C4-2B (cell line): ENCODE measurements at regions not wholly inside any gene's neighbourhood (a gene's known extent, or its start where the extent isn't known, plus 50 kb on each side); places are given as distances from the start of the nearest gene placed in this dataset.

Experiments used
- ZFX ChIP-seq: fragments of 450-650 bp; IDR thresholded peaks from 2 replicates; pipeline ENCODE4 v1.6.1; 2017
- TF ChIP-seq, protein P1 (sequence below): fragments of 450-650 bp; conservative IDR thresholded peaks from 2 replicates; pipeline ENCODE4 v1.5.1; 2017; ENCODE audit warnings: mild to moderate bottlenecking

DNA sequence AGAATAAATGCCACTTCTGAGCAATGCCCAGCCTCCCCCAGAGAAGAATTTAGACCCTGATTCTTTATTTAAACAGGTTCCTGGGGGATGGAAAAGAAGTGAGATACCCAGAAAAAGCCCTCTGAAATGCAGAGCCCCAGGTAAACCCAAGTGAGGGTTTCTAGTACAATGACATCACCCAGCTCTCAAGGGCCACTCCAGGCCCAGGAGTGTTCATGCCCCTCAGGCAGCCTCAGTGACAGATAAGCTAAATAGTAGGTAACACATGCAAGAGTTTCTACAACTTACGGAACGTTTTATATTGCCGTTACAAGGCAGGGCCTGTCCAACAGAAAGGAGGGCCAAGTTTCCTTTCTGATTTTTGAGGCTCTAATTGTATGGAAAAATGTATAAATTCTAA is 683.7 kb upstream of the SALL1 start:
- TF ChIP-seq, protein P1, sequence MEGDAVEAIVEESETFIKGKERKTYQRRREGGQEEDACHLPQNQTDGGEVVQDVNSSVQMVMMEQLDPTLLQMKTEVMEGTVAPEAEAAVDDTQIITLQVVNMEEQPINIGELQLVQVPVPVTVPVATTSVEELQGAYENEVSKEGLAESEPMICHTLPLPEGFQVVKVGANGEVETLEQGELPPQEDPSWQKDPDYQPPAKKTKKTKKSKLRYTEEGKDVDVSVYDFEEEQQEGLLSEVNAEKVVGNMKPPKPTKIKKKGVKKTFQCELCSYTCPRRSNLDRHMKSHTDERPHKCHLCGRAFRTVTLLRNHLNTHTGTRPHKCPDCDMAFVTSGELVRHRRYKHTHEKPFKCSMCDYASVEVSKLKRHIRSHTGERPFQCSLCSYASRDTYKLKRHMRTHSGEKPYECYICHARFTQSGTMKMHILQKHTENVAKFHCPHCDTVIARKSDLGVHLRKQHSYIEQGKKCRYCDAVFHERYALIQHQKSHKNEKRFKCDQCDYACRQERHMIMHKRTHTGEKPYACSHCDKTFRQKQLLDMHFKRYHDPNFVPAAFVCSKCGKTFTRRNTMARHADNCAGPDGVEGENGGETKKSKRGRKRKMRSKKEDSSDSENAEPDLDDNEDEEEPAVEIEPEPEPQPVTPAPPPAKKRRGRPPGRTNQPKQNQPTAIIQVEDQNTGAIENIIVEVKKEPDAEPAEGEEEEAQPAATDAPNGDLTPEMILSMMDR = no peak
- no peak for TF ChIP-seq ZFX
